WI38 (cell line): ENCODE measurements at regions not wholly inside any gene's neighbourhood (a gene's known extent, or its start where the extent isn't known, plus 50 kb on each side); places are given as distances from the start of the nearest gene placed in this dataset.

Experiments
- H3K4me3 ChIP-seq: 2 replicates; pipeline ENCODE4 v1.5.1; 2011; ENCODE audit warnings: low read depth, mild to moderate bottlenecking, control low read depth, low read length
- TF ChIP-seq, protein P1 (sequence below): IDR thresholded peaks from 2 replicates; pipeline ENCODE4 v1.5.1; 2012; ENCODE audit warnings: low read depth, mild to moderate bottlenecking, control low read depth, low read length

GRCh38 chr3:187997490-187997889 lies 156.5 kb upstream of the LPP start:
- no peak overlapping the region for H3K4me3 ChIP-seq
- TF ChIP-seq, protein P1, sequence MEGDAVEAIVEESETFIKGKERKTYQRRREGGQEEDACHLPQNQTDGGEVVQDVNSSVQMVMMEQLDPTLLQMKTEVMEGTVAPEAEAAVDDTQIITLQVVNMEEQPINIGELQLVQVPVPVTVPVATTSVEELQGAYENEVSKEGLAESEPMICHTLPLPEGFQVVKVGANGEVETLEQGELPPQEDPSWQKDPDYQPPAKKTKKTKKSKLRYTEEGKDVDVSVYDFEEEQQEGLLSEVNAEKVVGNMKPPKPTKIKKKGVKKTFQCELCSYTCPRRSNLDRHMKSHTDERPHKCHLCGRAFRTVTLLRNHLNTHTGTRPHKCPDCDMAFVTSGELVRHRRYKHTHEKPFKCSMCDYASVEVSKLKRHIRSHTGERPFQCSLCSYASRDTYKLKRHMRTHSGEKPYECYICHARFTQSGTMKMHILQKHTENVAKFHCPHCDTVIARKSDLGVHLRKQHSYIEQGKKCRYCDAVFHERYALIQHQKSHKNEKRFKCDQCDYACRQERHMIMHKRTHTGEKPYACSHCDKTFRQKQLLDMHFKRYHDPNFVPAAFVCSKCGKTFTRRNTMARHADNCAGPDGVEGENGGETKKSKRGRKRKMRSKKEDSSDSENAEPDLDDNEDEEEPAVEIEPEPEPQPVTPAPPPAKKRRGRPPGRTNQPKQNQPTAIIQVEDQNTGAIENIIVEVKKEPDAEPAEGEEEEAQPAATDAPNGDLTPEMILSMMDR = no peak

- TF ChIP-seq, protein P1 = no peak
- H3K4me3 ChIP-seq = no peak overlapping the region
Measured at GRCh38 chr3:187997946-187998561, 155.9 kb upstream of the LPP start.

- TF ChIP-seq, protein P1 = no peak
- no peak overlapping the region for H3K4me3 ChIP-seq
Measured at GRCh38 chr3:187998611-187999010, 155.3 kb upstream of the LPP start.

DNA sequence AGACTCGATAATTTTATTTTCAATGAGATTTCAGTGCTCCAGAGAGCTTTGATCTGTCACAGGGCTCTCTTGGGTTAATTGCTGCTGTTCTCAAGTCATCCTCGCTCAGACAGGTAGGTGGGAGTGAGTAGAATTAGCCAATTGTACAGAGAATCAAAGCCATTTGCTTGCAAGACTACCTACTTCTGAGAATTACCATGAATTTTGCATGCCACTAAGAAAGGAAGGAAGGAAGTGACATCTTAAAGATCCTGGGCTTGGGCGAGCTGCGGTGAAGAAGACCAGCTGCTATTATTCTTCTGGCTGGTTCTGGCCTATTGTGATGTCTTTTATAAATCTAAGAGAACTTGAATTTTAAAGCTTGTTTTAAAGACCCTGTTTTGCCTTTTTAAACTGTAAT lies 154.1 kb upstream of the LPP start:
- H3K4me3 ChIP-seq = no peak overlapping the region
- TF ChIP-seq, protein P1 = no peak

- TF ChIP-seq, protein P1 = no peak
- no peak overlapping the region for H3K4me3 ChIP-seq
Measured at GRCh38 chr3:188000361-188000861, 153.5 kb upstream of the LPP start.

DNA sequence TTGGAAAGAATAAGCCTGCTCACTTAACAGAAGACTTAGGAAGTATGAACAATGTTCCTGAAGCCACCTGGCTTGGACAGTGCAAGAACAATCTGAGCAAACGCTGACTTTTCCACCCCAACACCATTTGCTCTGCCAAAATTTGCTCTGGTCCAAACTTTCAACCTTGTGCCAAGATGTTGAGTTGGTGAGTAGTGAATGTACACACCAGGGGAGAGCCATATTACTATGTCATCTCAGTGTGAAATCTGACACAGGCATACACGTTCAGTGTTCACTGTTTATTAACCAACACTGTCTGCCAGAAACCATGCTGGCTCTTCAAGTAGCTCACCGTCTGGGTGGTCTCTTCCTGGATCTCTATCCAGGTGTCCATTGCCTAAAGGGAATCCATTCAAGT lies 152.9 kb upstream of the LPP start:
- TF ChIP-seq, protein P1 = no peak
- no peak overlapping the region for H3K4me3 ChIP-seq

GRCh38 chr3:188001926-188002325 lies 152.0 kb upstream of the LPP start:
- TF ChIP-seq, protein P1 = no peak
- H3K4me3 ChIP-seq = no peak overlapping the region
